Panc1 (cell line): ENCODE measurements at regions not wholly inside any gene's neighbourhood (a gene's known extent, or its start where the extent isn't known, plus 50 kb on each side); places are given as distances from the start of the nearest gene placed in this dataset.

Source experiments
- ATAC-seq: fragments of 200-7000 bp; cut with Tn5 transposase; 2 replicates; pipeline ENCODE4 v1.9.1; 2020; ENCODE audit warnings: mild to moderate bottlenecking, moderate library complexity
- BruUV-seq: library from RNA; stranded (reverse); fragments of 400-500 nt; replicated peaks from 2 replicates; lab custom pipeline; 2021; lab: Mats Ljungman, UMichigan
- CTCF ChIA-PET: fragments of 300-600 bp; sonication (Branson Sonifier 250); formaldehyde crosslinking; loops from one replicate; lab custom pipeline; 2022; ENCODE audit warnings: antibody characterized with exemption; lab: Charles Lee
- POLR2A ChIA-PET: fragments of 300-600 bp; sonication (Branson Sonifier 250); formaldehyde crosslinking; loops from one replicate; lab custom pipeline; 2022; ENCODE audit warnings: antibody characterized with exemption; lab: Charles Lee
- DNase-seq: peaks from one replicate; pipeline ENCODE4 v3.0.0-alpha.2; 2010; ENCODE audit warnings: low read depth, low spot score
- H3K27ac ChIP-seq: 2 replicates; pipeline ENCODE4 v1.5.1; 2011; ENCODE audit warnings: mild to moderate bottlenecking, low read length, inconsistent platforms
- H3K27me3 ChIP-seq: fragments of 200-500 bp; sonication (Bioruptor generic); 2 replicates; pipeline ENCODE4 v1.6.0; 2014; ENCODE audit warnings: low read length, inconsistent platforms; ENCODE audit not compliant: control insufficient read depth, insufficient read depth
- H3K36me3 ChIP-seq: fragments of 200-500 bp; sonication (Bioruptor generic); 2 replicates; pipeline ENCODE4 v1.5.1; 2014; ENCODE audit warnings: inconsistent platforms, mild to moderate bottlenecking, low read length, moderate library complexity; ENCODE audit not compliant: control insufficient read depth, insufficient read depth
- H3K4me1 ChIP-seq: 2 replicates; pipeline ENCODE4 v1.5.1; 2011; ENCODE audit warnings: inconsistent platforms, mild to moderate bottlenecking, low read length, moderate library complexity; ENCODE audit not compliant: control insufficient read depth, insufficient read depth
- H3K4me3 ChIP-seq, 2 experiments: 2 replicates each; pipeline ENCODE4 v1.5.1; 2011 to 2012; ENCODE audit warnings: low read depth in 2 of 2, low read length in 2 of 2, mild to moderate bottlenecking in 2 of 2, inconsistent platforms in 1 of 2, moderate library complexity in 1 of 2
- H3K9me3 ChIP-seq: fragments of 200-500 bp; sonication (Bioruptor generic); 2 replicates; pipeline ENCODE4 v1.5.1; 2014; ENCODE audit warnings: low read depth, mild to moderate bottlenecking, inconsistent platforms, low read length, moderate library complexity; ENCODE audit not compliant: control insufficient read depth, insufficient read depth
- POLR2AphosphoS5 ChIP-seq: IDR thresholded peaks from 2 replicates; pipeline ENCODE4 v1.6.1; 2012; ENCODE audit warnings: mild to moderate bottlenecking, low read depth, low read length, moderate library complexity
- SIN3A ChIP-seq: IDR thresholded peaks from 2 replicates; pipeline ENCODE4 v1.6.1; 2012; ENCODE audit warnings: low read depth, mild to moderate bottlenecking, low read length, moderate library complexity, borderline replicate concordance; ENCODE audit not compliant: insufficient read depth
- TCF7L2 ChIP-seq: IDR thresholded peaks from 2 replicates; pipeline ENCODE4 v1.6.1; 2011; ENCODE audit warnings: mild to moderate bottlenecking, low read depth, low read length, inconsistent platforms
- in situ Hi-C: cut with HindIII; loops from 2 replicates; pipeline ENCODE4 v1.10.0; 2016; ENCODE audit warnings: low sequenced_read_pairs, low pct_unique_long_range_greater_than_20kb
- intact Hi-C: fragments of 100-400 bp; cut with micrococcal nuclease; formaldehyde crosslinking; loops from one replicate; pipeline ENCODE4 v1.10.0; 2022; ENCODE audit not compliant: unreplicated experiment
- TF ChIP-seq, protein P1 (sequence below), 2 experiments: IDR thresholded peaks; 2 replicates each; pipeline ENCODE4 v1.6.1; 2011 to 2012; ENCODE audit warnings: low read depth in 2 of 2, control low read depth in 1 of 2, low read length in 1 of 2, mild to moderate bottlenecking in 1 of 2, moderate library complexity in 1 of 2; ENCODE audit not compliant: insufficient read depth in 1 of 2
- TF ChIP-seq, protein P2 (sequence below): fragments of 450-650 bp; IDR thresholded peaks from 2 replicates; pipeline ENCODE4 v1.5.1; 2017; ENCODE audit warnings: mild to moderate bottlenecking

- no peak overlapping the region for H3K27ac ChIP-seq
- BruUV-seq: no TSS peak
- intact Hi-C loops: no loop called here
- TF ChIP-seq TCF7L2 (no peak), POLR2AphosphoS5 (no peak), SIN3A (no peak)
- TF ChIP-seq, protein P1, sequence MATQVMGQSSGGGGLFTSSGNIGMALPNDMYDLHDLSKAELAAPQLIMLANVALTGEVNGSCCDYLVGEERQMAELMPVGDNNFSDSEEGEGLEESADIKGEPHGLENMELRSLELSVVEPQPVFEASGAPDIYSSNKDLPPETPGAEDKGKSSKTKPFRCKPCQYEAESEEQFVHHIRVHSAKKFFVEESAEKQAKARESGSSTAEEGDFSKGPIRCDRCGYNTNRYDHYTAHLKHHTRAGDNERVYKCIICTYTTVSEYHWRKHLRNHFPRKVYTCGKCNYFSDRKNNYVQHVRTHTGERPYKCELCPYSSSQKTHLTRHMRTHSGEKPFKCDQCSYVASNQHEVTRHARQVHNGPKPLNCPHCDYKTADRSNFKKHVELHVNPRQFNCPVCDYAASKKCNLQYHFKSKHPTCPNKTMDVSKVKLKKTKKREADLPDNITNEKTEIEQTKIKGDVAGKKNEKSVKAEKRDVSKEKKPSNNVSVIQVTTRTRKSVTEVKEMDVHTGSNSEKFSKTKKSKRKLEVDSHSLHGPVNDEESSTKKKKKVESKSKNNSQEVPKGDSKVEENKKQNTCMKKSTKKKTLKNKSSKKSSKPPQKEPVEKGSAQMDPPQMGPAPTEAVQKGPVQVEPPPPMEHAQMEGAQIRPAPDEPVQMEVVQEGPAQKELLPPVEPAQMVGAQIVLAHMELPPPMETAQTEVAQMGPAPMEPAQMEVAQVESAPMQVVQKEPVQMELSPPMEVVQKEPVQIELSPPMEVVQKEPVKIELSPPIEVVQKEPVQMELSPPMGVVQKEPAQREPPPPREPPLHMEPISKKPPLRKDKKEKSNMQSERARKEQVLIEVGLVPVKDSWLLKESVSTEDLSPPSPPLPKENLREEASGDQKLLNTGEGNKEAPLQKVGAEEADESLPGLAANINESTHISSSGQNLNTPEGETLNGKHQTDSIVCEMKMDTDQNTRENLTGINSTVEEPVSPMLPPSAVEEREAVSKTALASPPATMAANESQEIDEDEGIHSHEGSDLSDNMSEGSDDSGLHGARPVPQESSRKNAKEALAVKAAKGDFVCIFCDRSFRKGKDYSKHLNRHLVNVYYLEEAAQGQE (IDR thresholded peaks at IDR 0.05; ENCODE audit: insufficient read depth in 1 of 2, low read depth in 2 of 2, low read length in 1 of 2): no peak
- TF ChIP-seq, protein P2, sequence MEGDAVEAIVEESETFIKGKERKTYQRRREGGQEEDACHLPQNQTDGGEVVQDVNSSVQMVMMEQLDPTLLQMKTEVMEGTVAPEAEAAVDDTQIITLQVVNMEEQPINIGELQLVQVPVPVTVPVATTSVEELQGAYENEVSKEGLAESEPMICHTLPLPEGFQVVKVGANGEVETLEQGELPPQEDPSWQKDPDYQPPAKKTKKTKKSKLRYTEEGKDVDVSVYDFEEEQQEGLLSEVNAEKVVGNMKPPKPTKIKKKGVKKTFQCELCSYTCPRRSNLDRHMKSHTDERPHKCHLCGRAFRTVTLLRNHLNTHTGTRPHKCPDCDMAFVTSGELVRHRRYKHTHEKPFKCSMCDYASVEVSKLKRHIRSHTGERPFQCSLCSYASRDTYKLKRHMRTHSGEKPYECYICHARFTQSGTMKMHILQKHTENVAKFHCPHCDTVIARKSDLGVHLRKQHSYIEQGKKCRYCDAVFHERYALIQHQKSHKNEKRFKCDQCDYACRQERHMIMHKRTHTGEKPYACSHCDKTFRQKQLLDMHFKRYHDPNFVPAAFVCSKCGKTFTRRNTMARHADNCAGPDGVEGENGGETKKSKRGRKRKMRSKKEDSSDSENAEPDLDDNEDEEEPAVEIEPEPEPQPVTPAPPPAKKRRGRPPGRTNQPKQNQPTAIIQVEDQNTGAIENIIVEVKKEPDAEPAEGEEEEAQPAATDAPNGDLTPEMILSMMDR: no peak
- in situ Hi-C loops: no loop called here
- POLR2A ChIA-PET: no interaction called here
- H3K27me3 ChIP-seq: no peaks in the 10 kb centered on the region
- no peaks in the 10 kb centered on the region for H3K4me1 ChIP-seq
- DNase-seq: no peak
- no peak for ATAC-seq
- no peak overlapping the region for H3K4me3 ChIP-seq
- H3K36me3 ChIP-seq: no peaks in the 10 kb centered on the region
- no peaks in the 10 kb centered on the region for H3K9me3 ChIP-seq
- CTCF ChIA-PET: no interaction called here
These were observed 265.8 kb upstream of the ANKH start for GRCh38 chr5:15137414-15137813.

DNA sequence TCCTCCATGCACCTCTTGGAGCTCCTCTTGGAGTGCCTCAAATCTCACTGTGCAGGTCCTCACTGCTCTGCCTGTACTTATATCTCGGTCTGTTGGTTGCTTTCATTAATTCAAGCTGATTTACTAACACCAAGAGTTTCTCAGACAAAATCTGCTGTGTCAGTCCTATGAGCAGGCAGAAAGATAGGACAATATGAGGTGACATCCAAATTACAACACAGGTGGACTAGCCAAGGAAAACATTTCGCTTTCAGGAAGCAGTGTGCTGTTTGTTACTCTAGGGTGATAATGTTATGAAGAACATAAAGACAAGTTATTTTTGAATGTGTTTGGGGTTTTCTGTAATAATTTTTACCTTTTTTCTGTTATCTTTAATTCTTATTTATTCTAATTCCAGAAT, 264.1 kb upstream of the ANKH start:
- H3K4me1 ChIP-seq: no peaks in the 10 kb centered on the region
- no peaks in the 10 kb centered on the region for H3K9me3 ChIP-seq
- DNase-seq: no peak
- no peak overlapping the region for H3K4me3 ChIP-seq
- POLR2A ChIA-PET: no interaction called here
- H3K27me3 ChIP-seq: no peaks in the 10 kb centered on the region
- in situ Hi-C loops: no loop called here
- intact Hi-C loops: no loop called here
- no peak overlapping the region for H3K27ac ChIP-seq
- TF ChIP-seq, protein P1 (IDR thresholded peaks at IDR 0.05; ENCODE audit: insufficient read depth in 1 of 2, low read depth in 2 of 2, low read length in 1 of 2): no peak
- TF ChIP-seq POLR2AphosphoS5: no peak
- no peak for TF ChIP-seq TCF7L2
- no peak for TF ChIP-seq SIN3A
- TF ChIP-seq, protein P2: no peak
- CTCF ChIA-PET: no interaction called here
- no TSS peak for BruUV-seq
- no peaks in the 10 kb centered on the region for H3K36me3 ChIP-seq
- ATAC-seq: no peak
